ENCODE measurements at regions not wholly inside any gene's neighbourhood (a gene's known extent, or its start where the extent isn't known, plus 50 kb on each side); places are given as distances from the start of the nearest gene placed in this dataset.

- in situ Hi-C loops (cut with MboI; ENCODE audit: low sequenced_read_pairs, unreplicated experiment) = no loop called here
- TF ChIP-seq, protein P1, sequence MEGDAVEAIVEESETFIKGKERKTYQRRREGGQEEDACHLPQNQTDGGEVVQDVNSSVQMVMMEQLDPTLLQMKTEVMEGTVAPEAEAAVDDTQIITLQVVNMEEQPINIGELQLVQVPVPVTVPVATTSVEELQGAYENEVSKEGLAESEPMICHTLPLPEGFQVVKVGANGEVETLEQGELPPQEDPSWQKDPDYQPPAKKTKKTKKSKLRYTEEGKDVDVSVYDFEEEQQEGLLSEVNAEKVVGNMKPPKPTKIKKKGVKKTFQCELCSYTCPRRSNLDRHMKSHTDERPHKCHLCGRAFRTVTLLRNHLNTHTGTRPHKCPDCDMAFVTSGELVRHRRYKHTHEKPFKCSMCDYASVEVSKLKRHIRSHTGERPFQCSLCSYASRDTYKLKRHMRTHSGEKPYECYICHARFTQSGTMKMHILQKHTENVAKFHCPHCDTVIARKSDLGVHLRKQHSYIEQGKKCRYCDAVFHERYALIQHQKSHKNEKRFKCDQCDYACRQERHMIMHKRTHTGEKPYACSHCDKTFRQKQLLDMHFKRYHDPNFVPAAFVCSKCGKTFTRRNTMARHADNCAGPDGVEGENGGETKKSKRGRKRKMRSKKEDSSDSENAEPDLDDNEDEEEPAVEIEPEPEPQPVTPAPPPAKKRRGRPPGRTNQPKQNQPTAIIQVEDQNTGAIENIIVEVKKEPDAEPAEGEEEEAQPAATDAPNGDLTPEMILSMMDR (IDR thresholded peaks at IDR 0.05; ENCODE audit: borderline replicate concordance, control extremely low read depth, extremely low read depth, insufficient read depth, missing control alignments) = no peak
- DNase-seq (ENCODE audit: low spot score) = no peak
These were observed 1314.9 kb upstream of the CDH6 start for GRCh38 chr5:29878599-29878998.

DNA sequence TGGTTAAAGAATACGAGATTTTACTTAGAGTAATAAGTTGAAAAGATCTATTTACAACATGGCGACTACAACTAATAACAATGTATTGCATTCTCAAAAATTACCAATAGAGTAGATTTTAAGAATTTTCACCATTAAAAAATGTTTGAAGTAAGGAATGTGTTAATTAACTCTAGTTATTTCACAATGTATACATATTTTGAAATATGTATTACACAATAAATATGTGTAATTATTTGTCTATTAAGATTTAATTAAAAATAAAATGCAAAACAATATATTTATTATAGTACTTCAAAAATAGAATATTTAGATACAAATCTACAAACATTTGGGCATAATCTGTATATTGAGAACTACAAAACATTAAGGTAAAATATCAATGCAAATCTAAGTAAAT, 1326.3 kb upstream of the CDH6 start:
- DNase-seq (ENCODE audit: low spot score) = no peak
- TF ChIP-seq, protein P1 (IDR thresholded peaks at IDR 0.05; ENCODE audit: borderline replicate concordance, control extremely low read depth, extremely low read depth, insufficient read depth, missing control alignments) = no peak
- in situ Hi-C loops (cut with MboI; ENCODE audit: low sequenced_read_pairs, unreplicated experiment) = no loop called here

DNA sequence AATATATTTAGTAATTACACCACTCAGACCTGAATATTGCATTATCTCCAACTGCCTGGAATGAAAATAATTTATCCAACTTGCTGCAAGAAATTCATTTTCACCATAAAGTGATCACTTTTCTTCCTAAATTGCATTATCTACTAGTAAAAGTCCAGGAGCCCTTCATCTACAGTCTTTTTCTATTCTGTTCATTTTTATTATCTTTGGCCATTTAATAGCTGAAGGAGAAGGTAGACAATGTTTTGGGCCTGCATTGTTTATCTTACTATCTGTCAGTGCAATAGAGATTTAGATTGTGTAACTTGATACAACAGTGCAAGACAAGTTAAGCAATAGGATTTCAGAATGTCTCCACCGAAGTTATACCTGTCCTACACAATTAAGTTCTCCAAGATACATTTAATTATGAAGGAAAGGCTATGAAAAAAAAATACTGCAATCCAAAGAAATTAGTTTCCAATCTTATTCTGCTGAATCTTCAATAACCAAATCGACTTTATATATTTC, 1339.7 kb upstream of the CDH6 start:
- TF ChIP-seq, protein P1 (IDR thresholded peaks at IDR 0.05; ENCODE audit: borderline replicate concordance, control extremely low read depth, extremely low read depth, insufficient read depth, missing control alignments) = no peak
- in situ Hi-C loops (cut with MboI; ENCODE audit: low sequenced_read_pairs, unreplicated experiment) = no loop called here
- no peak for DNase-seq (ENCODE audit: low spot score)

GRCh38 chr5:29852329-29852728, 1341.2 kb upstream of the CDH6 start:
- in situ Hi-C loops (cut with MboI; ENCODE audit: low sequenced_read_pairs, unreplicated experiment) = no loop called here
- TF ChIP-seq, protein P1 (IDR thresholded peaks at IDR 0.05; ENCODE audit: borderline replicate concordance, control extremely low read depth, extremely low read depth, insufficient read depth, missing control alignments) = no peak
- DNase-seq (ENCODE audit: low spot score) = no peak

DNA sequence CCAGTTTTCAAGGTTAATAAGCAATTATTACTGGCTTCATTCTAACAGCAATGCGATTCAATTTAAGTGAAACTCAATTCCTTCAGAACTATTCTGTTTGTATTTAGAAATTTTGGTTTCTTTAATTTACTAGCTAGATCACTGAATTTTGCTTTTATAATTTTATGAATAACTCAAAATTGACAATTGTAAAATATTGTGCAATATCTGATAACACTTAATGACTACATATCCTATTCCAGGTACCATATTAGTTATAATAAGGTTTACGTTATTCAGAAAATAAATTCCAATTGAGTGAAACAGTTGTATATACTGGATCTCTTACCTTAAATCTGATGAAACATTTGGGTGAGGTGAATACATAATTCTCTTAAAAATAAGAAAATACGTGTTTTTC, 1348.3 kb upstream of the CDH6 start:
- TF ChIP-seq, protein P1 (IDR thresholded peaks at IDR 0.05; ENCODE audit: borderline replicate concordance, control extremely low read depth, extremely low read depth, insufficient read depth, missing control alignments) = no peak
- in situ Hi-C loops (cut with MboI; ENCODE audit: low sequenced_read_pairs, unreplicated experiment) = no loop called here
- DNase-seq (ENCODE audit: low spot score) = no peak

DNA sequence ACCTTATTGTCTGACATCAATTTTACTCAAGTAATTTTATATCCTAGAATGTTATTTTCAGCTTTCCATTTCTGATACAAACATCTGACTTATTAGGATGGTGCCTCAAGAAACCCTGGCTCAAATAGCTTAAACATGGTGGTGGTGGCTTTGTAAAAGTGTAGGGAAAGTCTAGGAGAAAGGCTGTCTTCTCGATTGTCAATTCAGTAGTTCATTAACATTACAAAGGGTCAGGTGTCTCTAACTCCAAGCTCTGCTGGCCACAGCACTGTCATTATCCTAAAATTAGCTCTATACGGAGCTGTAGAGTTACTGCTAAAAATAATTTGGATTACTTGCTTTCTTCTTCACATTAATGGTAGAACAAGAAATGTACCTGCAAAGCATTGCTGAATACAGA, 1360.1 kb upstream of the CDH6 start:
- TF ChIP-seq, protein P1 (IDR thresholded peaks at IDR 0.05; ENCODE audit: borderline replicate concordance, control extremely low read depth, extremely low read depth, insufficient read depth, missing control alignments) = no peak
- DNase-seq (ENCODE audit: low spot score) = no peak
- in situ Hi-C loops (cut with MboI; ENCODE audit: low sequenced_read_pairs, unreplicated experiment) = no loop called here

GRCh38 chr5:29822521-29822920, 1371.0 kb upstream of the CDH6 start:
- DNase-seq (ENCODE audit: low spot score) = no peak
- TF ChIP-seq, protein P1 (IDR thresholded peaks at IDR 0.05; ENCODE audit: borderline replicate concordance, control extremely low read depth, extremely low read depth, insufficient read depth, missing control alignments) = no peak
- in situ Hi-C loops (cut with MboI; ENCODE audit: low sequenced_read_pairs, unreplicated experiment) = no loop called here

Data from GM13976 (cell line).